Fibroblast of pulmonary artery (primary cell): ENCODE measurements at regions not wholly inside any gene's neighbourhood (a gene's known extent, or its start where the extent isn't known, plus 50 kb on each side); places are given as distances from the start of the nearest gene placed in this dataset.

Source experiments
- DNase-seq: peaks from one replicate; pipeline ENCODE4 v3.0.0-alpha.2; 2010; ENCODE audit warnings: low read depth
- H3K4me3 ChIP-seq: replicated peaks from 2 replicates; pipeline ENCODE4 v1.5.1; 2011; ENCODE audit warnings: low read depth, mild to moderate bottlenecking, control low read depth, low read length, moderate library complexity
- CTCF ChIP-seq: IDR thresholded peaks from 2 replicates; pipeline ENCODE4 v1.5.1; 2011; ENCODE audit warnings: mild to moderate bottlenecking, control low read depth, low read length, inconsistent platforms; ENCODE audit errors: missing control alignments

- no peak for TF ChIP-seq CTCF
- H3K4me3 ChIP-seq, result no peak overlapping the region
- DNase-seq, result peak; percentile 9
These were observed 986.9 kb downstream of the REEP3 start for GRCh38 chr10:64508029-64508661.

GRCh38 chr10:64515970-64516699 is 994.9 kb downstream of the REEP3 start:
- DNase-seq, result no peak
- no peak overlapping the region for H3K4me3 ChIP-seq
- no peak for TF ChIP-seq CTCF

GRCh38 chr10:64518456-64518855 is 997.3 kb downstream of the REEP3 start:
- no peak overlapping the region for H3K4me3 ChIP-seq
- DNase-seq, result no peak
- TF ChIP-seq CTCF, result no peak

- no peak for TF ChIP-seq CTCF
- no peak overlapping the region for H3K4me3 ChIP-seq
- DNase-seq, result no peak
These were observed 998.2 kb downstream of the REEP3 start for GRCh38 chr10:64519427-64519826.

- no peak overlapping the region for H3K4me3 ChIP-seq
- DNase-seq, result no peak
- TF ChIP-seq CTCF, result no peak
These were observed 998.6 kb downstream of the REEP3 start for GRCh38 chr10:64519831-64520230.

- no peak overlapping the region for H3K4me3 ChIP-seq
- DNase-seq, result no peak
- TF ChIP-seq CTCF, result no peak
These were observed 1002.0 kb downstream of the REEP3 start for GRCh38 chr10:64523065-64523759.
